NCI-H1436 treated with DMSO at 0.1 percent for 48 hours (cell line): ENCODE measurements at regions not wholly inside any gene's neighbourhood (a gene's known extent, or its start where the extent isn't known, plus 50 kb on each side); places are given as distances from the start of the nearest gene placed in this dataset.
A peak's percentile ranks its signal among the peaks of the same experiment; 100 is the strongest.

Source experiments
- DNase-seq: peaks from one replicate; lab custom pipeline; 2025; lab: John Stamatoyannopoulos, UW

DNA sequence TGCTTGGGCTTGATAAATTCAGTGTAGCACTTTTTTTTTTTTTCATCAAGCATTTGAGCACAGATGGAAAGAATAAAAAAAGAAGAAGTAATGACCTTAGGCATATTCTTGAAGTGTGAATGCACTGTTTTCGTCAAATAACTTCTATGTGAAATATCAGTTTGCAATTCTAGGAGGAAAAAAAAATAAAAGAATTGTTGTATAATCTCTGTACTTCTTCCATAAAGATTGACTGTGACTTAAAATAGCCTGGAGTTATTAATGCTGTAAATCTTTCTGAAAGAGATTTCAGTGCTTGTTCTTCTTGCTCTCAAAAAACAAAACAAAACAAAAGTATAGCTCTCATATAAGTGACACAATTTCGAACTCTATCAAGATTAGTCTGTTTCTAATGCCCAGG is 536.9 kb upstream of the ZNF608 start:
- no peak for DNase-seq

DNA sequence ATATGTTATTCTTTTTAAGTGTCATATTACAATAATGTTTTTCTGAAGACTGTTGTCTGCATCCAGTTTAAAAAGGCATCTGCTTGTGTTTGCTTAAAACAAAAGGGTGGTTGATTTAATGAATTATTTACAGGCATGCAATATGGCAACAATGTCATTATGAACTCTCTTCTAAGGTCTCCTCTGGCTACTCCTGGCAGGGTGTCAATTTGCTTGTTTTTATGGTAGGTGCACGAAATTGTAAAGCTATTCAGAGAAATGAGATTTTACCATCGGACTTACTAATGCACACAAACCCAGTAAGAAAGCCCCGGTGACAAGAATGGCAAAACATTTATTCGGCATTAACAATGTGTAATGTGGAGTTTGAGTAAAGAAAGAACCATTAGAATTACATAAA is 539.8 kb upstream of the ZNF608 start:
- no peak for DNase-seq

DNA sequence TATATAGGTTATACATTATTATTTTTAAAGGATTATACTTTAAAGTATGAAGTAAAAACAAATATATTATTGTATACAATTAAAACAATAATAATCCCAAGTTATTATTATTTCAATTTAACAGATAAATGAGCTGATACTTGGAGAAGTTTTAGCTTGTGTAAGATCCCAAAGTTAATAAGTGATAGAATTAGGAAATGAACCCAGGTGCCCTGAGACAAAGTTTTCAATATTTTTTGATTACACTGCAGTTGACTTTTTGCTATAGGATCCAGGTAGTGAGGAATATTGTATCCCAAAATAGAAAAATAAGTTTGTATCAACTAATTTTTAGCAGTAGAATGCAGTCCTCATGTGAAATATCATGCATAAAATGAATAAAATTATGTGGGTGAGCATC is 543.2 kb upstream of the ZNF608 start:
- no peak for DNase-seq

DNA sequence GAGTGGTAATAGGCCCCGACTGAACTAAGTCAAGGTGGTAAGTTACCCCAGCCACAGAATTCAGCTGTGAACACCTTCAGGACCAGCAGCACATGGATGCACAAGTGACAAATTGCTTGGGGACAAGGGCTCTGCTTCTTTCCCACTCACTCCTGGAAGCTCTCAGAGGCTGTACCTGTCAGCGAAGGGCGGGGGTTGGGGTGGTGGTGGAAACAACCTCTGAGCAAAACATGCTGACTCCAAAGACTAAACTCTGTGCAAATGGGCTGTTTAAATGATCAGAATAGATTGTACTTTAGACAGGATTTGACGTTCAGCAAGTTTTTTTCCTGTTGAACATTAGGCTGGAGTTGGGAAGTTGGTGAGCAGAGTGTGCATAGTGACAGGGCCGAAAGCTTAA is 544.5 kb upstream of the ZNF608 start:
- no peak for DNase-seq

DNA sequence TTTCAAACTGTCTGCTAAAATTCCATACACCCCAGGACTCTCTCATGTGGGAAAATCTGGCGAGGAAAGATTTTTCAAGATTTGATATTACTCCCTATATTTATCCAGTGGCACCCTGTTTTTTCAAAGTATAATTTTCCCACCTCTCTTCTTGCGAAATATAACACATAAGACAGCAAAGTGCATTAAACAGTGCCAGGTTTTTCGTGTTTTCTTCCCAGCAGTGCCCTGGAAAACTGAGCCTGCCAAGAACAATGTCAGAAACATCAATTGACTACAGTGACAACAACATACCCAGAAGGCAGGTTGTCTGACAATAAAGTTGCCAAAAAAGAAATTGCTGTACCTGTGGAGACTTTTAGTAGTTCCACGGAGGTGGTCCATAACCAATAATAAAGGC is 545.0 kb upstream of the ZNF608 start:
- DNase-seq: no peak

DNA sequence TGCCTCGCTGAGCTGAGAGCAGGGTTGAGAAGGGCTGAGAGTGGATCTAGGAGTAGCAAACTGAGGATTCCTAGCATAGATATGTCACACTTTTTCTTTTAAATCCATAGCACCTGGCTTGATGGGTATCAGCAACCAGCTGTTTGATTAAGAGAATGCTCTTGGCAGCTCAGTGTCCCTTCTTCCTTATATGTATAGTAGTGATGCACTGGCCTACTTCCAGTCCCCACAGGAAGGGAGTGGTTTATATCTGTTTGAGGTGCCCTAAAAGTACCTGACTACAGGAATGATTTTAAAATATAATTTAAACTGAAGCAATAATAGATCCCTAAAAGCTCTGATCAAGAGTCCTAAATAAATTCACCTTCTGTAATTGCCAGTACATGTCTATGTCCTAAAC is 546.8 kb upstream of the ZNF608 start:
- DNase-seq: no peak

DNA sequence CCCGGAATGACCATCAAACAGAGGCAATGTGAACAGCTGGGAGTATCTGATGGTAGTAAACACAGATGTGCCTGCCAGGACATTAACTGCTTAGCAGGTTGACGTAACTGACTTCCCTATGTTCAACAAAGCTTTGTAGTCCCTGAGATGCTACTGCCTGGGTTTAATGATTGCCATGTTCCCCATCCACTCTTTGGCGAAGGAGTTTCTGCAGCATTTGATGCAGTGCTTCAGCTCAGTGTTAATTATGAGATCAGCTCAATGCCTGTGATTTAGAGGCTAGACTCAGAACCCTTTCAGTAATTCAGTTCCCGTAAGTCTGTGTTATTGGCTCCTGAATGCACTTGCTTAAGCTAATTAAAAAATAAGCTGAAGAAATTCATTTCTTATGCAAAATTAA is 547.3 kb upstream of the ZNF608 start:
- no peak for DNase-seq

DNA sequence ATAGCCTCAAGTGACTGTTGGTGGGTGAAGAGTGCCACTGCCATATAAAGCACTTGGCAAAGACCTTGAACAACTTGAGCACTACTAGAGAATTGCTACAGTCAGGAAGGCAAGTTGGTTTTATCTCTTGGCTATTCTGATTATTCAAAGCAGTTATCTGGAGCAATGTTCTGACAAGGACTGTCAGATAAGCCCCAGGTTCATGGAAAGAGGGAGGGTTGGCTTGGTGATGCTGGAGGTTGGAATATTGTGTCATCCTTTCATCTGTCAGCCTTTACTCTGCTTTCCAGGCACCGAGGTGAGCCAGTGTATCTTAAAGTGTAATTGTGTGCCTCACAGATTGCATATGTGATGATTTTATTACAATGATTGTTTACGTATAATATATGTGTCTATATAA is 548.4 kb upstream of the ZNF608 start:
- DNase-seq: no peak

DNA sequence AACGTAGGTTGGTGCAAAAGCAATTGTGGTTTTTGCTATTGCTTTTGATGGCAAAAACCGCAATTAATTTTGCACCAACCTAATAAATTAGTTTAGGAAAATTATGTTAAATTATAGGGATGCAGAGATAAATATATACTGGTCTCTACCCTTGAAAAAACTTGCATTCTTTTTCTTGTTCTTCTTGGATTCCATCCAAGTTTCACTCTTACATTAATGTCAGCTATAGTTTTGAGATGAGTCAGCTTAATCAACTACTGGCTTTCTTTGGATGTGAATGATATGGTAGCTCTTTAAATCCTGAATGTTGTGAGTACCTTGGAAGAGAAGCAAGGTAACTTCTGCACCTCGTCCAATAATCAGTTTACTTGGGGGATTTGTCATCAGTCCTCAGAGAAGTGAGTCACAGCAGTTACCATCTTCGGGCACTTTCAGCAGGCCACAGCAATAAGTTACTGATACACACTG is 549.0 kb upstream of the ZNF608 start:
- DNase-seq: no peak

DNA sequence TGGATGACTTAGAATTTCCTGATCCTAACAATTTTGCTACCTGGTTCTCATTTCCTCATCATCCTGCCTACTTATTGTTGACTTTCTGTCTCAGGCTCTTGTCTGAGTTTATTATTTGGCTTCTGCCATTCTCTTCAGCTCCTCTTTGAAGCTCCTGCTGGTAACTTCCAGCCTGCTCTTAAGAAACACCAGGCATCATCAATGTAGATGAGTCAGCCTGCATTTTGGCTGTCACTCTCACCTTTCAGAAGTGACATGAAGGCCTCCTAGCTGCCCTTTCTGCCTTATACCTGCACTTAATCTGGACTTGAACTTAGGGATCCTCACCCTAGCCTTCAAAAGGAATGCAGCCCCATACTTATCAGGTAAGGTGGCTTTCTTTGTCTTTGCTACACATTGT is 551.8 kb upstream of the ZNF608 start:
- no peak for DNase-seq

DNA sequence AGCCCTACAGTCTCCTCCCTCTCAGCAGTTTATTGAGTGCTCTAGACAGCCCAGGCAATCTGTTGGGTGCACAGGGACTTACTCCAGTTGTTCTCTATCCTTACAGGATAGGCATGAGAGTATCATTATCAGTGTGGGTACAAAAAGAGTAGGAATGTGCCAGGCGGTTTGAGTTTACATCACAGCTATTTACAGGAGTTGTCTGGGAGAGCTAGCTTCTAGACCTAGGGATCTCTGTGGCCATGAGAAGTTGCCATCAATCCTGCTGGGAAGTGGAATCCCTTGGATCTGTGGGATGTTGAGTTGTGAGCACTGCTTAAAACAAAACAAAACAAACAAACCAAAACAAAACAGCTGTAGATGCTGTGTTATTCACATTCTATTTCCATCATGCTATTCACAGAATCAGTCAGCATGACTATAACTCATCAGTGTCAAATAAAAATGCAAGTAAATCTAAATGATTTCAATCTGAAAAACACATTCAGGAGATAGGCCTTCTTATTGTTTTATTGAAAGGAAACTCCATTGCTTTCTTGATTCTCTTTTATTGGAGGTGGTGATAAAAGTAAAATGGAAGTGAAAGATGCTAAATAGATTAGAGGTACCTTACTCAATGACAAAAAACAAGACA is 552.4 kb upstream of the ZNF608 start:
- DNase-seq: no peak

DNA sequence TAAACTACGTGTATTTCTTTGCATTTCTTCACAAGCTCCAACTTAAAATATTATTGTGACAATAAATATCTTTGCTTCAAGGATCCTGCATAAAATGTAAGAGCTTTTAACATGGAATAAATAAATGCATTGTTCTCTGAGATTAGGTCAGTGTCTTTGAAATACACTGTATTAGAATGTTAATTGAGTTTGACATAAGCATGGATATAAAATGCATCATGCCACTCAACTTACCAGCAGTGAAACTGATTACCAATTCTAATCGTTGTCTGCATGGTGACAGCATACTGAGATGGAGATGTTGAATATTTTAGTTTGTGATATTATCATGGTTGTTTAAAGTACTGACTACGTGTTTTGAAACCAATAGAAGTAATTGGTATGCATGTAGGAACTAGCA is 555.3 kb upstream of the ZNF608 start:
- no peak for DNase-seq

DNA sequence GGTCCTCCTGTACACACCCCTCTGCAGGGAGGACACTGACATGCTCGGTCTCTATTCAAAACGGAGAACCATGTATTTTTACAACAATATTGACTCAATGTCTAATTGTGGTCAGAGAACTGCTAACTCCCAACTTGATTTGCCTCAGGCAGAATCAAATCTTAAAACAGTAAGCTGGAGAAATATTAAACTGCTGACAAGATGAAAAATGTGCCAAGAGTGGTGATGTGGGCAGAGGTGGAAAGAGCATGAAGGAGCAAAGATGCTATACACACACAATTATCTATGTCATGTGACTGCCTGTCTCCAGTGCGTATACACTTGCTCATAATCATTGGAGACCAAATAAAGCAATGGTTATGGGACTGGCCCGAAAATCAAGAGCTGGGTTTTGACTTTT is 556.1 kb upstream of the ZNF608 start:
- no peak for DNase-seq

DNA sequence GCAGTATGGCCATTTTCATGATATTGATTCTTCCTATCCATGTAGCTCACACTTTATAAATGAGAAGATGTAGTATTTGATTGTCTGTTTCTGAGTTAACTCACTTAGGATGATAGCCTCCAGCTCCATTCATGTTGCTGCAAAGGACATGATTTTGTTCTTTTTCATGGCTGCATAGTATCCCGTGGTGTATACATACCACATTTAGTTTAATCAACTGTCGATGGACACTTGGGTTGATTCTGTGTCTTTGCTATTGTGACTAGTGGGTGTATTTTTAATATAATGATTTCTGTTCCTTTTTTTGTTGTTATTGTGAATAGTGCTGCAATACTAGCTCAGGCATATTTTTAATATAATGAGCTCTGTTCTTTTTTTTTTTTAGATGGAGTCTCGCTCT is 560.3 kb upstream of the ZNF608 start:
- DNase-seq: no peak

DNA sequence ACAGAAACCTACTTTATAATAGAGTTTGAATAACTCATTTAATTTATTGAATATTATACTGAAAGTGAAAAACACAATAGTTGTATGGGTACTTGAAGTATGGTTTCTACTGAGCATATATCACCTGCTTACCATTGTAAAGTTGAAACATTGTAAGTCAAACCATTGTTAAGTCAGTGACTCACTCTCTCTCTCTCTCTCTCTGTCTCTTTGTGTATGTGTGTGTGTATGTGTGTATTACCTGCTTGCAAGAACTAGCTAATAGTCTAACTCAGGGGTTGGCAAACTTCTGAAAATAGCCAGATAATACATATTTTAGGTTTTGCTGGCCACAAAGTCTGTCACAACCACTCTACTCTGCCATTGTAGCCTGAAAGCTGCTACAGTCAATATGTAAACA is 564.3 kb upstream of the ZNF608 start:
- DNase-seq: no peak

DNA sequence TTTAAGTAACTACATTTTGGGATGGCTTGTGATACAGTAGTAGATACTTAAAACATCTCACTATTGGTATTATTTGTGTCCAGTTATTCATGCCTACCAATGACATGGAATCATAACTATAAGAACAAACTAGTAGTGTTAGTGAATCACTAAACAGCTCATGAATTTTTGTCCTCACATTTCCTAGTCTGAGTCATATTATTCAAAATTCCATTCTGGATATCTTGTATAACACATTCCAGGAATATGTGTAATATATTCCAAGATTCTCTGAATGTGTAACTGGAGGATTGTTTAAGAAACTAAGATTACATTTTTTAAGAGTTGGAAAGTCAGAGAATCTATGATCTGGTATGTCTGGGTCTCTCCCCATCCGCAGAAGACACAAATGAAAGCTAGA is 565.3 kb upstream of the ZNF608 start:
- no peak for DNase-seq

DNA sequence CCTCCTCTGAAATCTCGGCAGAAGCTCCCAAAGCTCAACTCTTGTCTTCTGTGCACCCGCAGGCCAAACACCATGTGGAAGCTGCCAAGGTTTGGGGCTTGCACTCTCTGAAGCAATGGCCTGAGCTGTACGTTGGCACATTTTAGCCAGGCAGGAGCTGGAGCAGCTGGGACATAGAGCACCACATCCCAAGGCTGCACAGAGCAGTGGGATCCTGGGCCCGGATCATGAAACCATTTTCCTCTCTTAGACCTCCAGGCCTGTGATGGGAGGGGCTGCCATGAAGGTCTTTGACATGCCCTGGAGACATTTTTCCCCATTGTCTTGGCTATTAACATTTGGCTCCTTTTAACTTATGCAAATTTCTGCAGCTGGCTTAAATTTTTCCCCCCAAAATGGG is 567.1 kb upstream of the ZNF608 start:
- DNase-seq: no peak

DNA sequence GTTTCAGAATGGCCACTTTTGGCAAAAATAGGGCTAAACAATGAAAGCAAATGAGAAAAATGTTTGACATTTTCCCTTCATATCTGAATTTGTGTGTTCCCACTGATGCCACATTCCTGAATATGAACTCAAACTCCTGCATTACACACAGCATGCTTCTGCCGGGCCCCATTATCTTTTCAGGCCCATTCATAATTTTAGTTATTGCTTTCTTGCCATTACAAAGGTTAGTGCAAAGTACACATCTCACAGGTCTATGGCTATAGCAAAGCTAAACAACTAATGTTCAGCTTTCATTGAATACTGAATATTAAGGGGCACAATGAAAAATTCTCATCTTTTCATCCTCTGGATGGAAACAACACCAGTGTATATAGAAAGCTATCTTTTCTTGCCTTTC is 568.9 kb upstream of the ZNF608 start:
- no peak for DNase-seq

DNA sequence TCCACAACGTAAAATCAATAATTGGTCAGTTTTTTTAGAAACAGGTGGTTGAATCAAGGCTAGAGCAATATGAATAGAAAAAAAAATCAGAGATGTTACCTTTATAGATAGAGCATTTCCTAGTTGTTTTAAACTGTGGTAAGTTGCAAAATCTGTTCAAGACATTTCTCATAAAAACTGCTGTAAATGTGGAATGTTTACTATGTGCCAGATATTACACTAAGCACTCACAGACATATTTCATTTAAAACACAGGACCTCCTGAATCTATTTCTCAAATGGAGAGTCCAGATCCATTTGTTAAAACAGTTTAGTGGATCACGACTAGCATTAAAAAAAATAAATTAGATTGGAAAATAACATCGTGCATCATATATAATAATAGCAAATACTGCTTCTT is 570.0 kb upstream of the ZNF608 start:
- no peak for DNase-seq

DNA sequence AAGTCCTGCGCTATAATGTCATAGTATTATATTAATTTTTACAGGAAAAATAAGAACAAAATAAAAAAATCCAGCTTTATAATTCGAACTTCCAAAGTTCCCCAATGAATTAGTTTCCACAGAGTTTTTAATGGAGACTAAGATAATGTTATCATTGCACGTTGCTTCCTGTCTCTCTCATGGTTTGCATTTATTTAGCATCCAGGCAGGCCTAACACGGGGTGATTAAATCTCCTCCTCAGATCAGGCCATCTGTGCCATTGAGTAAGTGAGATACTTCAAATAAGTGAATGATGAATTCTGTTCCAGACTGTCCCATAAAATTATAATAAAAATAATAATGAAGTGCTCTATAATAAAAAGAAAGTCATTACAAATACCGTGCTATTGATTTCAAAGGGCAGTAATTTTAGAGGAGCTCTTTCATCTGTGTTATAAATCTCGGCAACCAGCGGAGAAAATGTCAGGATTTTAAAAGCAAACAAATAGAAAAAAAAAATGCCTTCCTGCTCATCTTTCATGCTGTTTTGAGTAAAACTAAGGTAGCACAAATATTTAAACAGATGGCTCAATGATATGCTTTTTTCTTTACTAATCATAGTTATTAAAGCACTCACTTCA is 570.6 kb upstream of the ZNF608 start:
- peak; percentile 52 for DNase-seq

DNA sequence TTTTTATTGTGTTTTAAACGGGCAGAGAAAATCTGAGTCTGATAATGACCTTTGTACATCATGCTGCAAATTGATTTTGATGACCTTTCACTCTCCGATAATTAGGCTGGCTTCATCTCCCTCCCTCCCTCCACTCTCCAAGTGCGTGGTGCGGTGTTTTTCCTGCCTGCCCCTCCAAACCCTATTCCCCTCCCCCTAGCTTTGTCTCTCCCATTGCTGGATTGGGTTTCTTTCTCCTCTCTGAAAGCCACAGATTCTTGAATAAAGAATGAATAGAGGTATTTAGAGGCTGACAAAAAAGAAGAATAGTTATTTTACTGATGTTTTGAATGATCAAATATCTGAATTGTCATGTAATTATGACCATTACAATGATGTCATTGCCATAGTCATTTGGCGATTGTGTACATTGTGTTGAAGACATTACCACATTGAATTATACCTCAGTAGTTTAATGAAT is 571.1 kb upstream of the ZNF608 start:
- peak; percentile 90 for DNase-seq

DNA sequence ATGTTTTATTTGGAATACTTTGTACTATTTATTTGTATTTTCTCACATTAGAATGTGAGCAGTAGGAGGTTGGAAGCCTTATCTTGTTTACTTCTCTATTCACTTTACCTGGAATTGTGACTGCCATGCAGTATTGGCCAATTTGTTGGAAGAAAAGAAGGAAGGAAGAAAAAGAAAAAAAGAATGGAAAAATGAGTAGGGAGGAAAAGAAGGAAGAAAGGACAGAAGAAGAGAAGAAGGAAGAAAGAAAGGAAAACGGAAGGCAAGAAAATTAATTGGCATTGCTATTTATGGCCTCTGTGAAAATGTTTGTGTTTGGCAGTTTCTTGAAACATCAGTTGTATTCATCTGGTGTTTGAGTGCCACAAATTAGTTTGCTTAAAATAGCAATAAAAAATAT is 575.2 kb upstream of the ZNF608 start:
- no peak for DNase-seq

DNA sequence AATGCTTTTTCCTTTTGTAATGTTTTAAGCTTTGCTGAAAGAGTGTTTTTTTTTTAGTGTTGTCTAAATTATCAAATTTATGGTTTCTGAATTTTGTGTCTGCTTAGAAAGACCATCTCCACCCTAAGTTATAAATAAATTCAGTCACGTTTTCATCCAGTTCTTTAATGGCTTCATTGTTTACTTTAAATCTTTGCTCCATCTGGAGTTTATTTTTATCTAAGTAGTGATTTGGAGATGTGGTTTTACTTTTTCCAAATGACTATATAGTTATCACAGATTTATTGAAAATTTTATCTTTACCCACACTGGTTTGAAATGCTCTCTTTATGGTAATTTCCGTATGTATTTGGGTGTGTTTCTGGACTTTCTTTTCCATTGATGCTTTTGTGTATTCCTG is 577.2 kb upstream of the ZNF608 start:
- no peak for DNase-seq

DNA sequence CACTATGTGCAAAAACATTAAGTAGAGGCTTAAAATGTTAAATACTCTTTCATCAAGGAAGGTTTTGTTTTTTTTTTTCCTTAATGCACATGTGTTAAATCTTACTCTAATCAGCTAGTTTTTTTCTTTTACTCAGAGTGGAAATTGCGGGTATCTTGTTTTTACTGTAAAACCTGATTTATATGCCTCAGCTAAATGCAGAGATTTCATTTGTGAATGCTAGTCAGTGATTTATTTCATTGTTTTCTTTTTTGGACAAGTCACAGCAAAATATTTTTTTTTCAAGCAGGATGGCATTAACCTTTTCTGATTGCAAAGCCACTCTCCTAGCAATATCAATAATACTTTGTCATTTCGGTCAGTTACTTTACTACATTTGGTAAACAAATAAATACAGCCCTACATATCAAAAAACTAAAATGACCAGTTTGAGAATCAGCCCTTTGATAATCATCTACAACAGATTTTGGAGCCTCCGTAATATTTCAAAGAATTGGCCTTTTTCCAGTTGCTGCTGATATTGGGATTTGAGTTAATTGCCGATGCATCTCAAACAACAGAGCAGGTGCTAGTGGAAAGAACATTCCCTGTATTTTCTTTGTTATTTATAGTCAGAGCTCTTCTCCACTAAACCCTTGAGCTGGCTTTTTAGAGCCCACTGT is 579.2 kb upstream of the ZNF608 start:
- DNase-seq: no peak
